Fibroblast of peridontal ligament (primary cell): ENCODE measurements at regions not wholly inside any gene's neighbourhood (a gene's known extent, or its start where the extent isn't known, plus 50 kb on each side); places are given as distances from the start of the nearest gene placed in this dataset.
"Not testable (repeated sequence)": the region's sequence is repeated elsewhere in the genome, so short reads cannot be mapped to it uniquely, and the experiment has no call there.

ENCODE experiments used
- DNase-seq: peaks from one replicate; pipeline ENCODE4 v3.0.0-alpha.2; 2010; ENCODE audit errors: extremely low read depth

GRCh38 chr6:12545619-12546409 lies 170.8 kb upstream of the PHACTR1 start:
- peak; percentile 72 for DNase-seq

DNA sequence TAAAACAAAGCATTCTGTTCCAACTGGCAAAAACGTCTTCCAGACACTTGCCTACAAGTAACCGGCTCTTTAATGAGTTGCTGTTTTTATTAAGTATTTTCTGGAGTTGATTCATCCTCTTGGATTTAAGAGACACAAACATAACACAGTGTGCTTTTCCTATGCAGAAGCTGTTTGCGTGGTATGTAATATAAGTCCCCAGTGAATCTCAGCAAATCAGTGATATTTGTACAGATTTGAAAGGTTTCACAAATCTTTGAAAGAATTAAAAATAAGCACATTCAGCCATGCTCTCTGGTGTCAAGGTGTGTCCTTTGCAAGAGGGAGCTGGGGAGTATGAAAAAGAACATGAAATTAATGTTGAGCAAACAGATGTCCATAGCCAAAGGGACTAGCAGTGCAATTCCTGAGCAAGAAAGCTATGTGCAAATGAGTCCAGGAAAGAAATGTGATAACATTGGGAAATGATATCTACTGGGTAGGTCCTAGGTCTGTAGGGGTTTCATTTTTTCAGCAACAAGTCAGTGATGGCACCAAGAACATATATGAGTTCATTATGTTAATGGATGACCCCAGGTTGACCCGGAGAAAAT lies 170.1 kb upstream of the PHACTR1 start:
- DNase-seq = no peak

GRCh38 chr6:12548526-12548925 lies 168.0 kb upstream of the PHACTR1 start:
- DNase-seq = peak; percentile 85

- DNase-seq = not testable (repeated sequence)
Measured at GRCh38 chr6:12549445-12549844, 167.1 kb upstream of the PHACTR1 start.

GRCh38 chr6:12554820-12555219 lies 161.7 kb upstream of the PHACTR1 start:
- not testable (repeated sequence) for DNase-seq

- peak; percentile 65 for DNase-seq
Measured at GRCh38 chr6:12555267-12555666, 161.3 kb upstream of the PHACTR1 start.

DNA sequence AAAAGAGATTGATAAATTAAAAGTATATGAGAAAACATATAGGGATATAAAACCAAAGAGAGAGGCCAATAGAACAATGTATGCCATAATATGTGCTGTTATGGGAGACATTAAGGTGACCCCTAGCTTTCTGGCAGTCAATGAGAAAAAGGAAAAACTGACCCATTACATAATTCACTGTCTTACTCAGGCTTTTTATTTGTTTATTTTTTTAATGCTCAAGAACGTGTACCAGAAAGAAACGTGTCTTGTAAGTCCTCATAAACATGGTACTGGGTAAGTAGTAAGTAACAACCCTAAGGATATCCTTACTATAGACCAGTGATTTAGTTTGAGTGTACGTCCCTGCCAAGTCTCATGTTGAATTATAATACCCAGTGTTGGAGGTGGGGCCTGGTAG lies 160.8 kb upstream of the PHACTR1 start:
- DNase-seq = no peak

DNA sequence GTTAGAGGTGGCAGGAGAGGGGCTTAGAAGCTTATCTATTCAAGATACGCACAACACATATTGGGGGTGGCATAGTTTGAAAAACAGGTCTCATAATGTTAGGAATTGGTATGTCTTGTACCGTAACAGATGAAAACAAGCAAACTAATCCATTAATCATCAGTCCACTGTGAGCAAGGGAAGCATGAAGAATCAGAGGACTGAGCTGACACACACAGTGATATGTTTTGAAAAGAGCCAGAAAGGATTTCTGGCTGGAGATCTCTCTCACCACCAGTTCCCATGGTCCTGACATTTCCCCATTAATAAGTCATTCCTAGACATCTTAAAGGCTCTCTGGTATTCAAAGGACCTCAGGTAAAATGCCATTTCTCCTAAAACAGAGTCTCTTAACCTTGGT lies 158.8 kb upstream of the PHACTR1 start:
- no peak for DNase-seq

GRCh38 chr6:12560315-12560714 lies 156.3 kb upstream of the PHACTR1 start:
- DNase-seq = no peak

GRCh38 chr6:12566618-12567123 lies 149.9 kb upstream of the PHACTR1 start:
- DNase-seq = no peak

GRCh38 chr6:12567682-12568081 lies 148.9 kb upstream of the PHACTR1 start:
- DNase-seq = no peak

DNA sequence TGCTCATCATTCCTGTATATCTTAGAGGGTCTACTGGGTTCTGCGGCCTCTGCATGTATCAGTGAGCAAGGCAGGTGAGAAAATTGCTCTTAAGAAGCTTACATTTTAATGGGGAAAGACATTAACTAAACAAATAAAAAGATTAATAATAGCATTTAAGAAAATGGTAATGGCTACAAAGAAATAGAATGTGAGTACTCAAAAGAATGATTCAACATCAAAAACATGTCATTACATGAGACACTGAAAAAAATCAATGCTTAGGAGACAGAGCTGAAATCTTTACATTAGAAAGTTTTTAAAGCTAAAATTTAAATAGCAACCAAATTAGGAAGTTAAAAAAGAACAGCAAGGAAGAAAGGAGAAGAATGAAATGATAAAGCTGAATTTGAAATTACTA lies 146.9 kb upstream of the PHACTR1 start:
- no peak for DNase-seq

DNA sequence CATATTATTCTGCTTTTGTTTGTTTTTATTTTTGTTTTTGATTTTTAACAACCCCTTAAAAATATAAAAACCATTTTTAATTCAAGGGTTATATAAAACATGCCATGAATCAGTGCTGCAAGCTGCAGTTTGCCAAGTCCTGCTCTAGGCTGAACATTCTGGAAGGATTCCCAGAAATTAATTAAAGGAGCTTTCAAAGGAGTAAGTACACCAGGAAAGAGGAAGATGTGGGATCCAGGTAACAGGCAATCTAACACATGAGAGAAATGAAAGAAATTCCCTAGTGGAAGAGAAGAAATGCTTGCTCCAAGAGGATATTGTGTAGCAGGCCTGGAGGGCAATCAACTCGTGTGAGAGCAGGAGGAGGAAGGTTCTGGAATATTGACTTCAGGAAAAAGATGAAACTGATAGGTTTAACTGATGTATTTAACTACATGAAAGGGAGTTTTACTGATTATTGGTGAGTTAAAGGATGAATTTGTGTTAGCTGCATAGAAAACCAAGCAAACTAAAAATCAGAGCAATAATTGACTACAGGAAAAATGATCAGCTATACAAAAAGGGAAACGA lies 146.0 kb upstream of the PHACTR1 start:
- peak; percentile 71 for DNase-seq

GRCh38 chr6:12572896-12573827 lies 143.4 kb upstream of the PHACTR1 start:
- DNase-seq = peak; percentile 77

DNA sequence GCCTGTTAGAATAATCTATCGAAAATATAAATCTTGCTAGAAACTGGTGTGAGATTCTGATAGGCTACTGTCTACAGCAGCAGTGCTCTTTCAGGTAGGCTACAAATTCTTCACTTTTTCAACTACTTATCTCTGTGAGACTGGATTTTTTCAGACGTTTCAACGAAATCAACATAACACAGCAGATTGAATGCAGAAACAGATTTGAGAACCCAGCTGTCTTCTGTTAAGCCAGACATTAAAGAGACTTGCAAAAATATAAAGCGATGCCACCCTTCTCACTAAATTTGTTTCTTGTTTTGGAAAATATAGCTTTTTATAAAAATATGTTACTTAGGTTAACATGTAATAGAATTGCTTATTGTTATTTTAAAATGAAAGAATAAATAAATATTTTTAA lies 140.6 kb upstream of the PHACTR1 start:
- DNase-seq = no peak

DNA sequence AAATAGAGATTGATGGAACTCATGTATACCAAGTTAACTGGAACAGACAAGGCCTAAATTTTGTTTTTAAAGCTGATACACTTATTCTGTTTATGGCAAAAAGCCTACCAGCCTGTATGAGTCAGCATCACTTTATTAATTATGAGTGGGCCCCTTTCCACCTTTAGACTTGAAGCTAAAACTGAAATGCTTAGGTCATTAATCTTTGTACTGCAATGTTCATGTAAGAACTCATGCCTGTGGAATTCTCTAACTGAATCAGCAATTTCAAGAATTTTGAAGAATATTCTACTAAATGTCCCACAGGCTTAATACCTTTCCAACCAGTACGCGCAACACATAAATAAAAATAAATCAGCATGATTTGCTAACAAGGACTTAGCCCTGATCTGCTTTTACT lies 140.2 kb upstream of the PHACTR1 start:
- peak; percentile 68 for DNase-seq

DNA sequence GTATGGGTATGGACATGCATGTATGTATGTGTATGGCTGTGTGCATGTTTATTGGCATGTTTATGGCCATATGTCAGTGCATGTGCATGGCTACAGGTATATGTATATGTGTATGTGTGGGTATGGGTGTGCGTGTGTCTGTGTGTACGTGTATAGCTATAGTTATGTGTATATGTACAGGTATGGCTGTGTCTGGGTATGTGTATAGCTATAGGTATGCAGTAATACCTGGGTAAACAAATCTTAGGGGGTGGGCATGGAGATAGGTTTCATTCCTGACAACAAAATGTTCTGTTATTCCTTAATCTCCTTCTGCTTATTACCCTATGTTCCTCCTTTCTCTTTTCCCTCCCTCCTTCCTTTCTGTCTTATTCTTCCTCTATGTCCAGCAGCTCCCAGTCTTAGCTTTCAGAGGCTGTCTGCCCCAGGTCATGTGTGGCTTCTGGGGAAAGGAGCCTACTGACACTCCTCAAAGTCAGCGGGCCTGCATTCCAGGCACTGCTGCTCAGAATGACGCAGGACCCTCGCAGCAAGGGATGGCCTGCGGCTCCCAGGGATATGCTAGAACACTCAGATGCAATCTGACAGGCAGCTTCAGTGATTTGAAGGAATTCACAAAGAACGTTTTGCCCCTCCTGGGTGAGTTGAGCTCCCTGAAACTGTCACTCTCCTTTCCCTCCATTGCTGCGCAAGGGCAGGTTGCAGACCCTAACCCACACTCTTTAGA lies 139.3 kb upstream of the PHACTR1 start:
- DNase-seq = peak; percentile 39

DNA sequence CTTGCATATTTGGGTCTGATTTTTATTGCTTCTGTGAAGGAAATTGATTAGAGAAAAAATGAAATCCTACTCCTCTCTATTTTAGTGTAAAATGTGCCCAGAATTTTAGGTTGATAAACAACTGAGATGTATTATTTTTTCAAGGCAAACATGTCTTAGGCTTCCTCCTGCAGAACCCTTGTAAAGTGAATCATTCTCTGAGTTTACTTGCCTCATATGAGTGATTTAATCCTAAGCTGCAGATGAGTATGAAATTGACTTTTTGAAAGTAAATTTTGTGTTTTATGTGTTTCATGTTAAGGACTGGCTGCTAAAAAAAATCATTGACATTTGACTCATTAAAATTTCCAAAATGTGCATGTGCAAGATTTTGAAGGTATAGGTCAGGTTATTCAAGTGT lies 138.5 kb upstream of the PHACTR1 start:
- DNase-seq = no peak

DNA sequence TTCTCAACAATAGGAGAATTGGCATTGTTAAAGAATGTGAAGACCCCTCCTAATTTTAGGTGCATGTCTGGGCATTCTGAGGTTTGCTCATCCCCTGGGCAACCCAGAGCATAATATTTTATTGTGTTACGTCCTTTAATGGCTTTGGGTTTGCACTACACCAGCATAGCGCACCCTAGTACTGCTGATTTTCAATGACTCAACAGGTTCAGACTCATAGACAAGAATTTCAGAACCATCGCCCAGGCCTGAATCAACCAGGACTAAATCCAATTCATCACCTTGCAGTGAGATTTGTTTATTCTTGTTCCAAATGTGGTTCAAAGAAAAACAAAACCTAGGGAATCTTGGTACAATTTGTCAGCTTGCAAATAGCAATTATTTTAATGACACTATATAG lies 137.8 kb upstream of the PHACTR1 start:
- DNase-seq = no peak

- DNase-seq = no peak
Measured at GRCh38 chr6:12580290-12580689, 136.3 kb upstream of the PHACTR1 start.

- DNase-seq = no peak
Measured at GRCh38 chr6:12582421-12583110, 134.0 kb upstream of the PHACTR1 start.
